ENCODE measurements at regions not wholly inside any gene's neighbourhood (a gene's known extent, or its start where the extent isn't known, plus 50 kb on each side); places are given as distances from the start of the nearest gene placed in this dataset.

DNA sequence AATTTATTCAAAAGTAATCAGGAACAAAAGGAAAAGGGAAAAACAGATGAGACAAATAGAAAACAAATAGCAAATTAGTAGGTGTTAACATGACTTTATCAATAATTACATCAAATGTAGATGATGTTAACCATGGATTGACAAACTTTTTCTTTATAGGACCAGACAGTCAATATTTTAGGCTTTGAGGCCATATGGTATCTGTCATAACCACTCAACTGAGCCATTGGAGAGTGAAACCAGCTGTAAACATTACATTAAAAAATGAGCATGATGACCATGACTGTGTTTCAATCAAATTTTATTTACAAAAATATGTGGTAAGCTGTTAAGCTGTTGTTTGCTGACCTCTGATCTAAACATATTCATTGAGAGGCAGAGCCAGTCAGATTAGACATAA lies 118.5 kb upstream of the NWD2 start:
- H3K27me3 Mint-ChIP-seq (ENCODE audit: low read depth in 3 of 3) = no peaks in the 10 kb centered on the region
- Histone ChIP-seq H3K4me3 (replicated peaks in 1 of 3; ENCODE audit: low read depth in 2 of 3, low read length in 3 of 3) (no peak overlapping the region), H4K20me1 (ENCODE audit: insufficient read depth, low read length) (no peaks in the 10 kb centered on the region), H2AFZ (ENCODE audit: insufficient read depth, low read depth, low read length, poor library complexity, severe bottlenecking) (no peak overlapping the region), H3K9ac (ENCODE audit: insufficient read depth, low read length, poor library complexity, severe bottlenecking) (no peak overlapping the region), H3K79me2 (ENCODE audit: insufficient read depth, low read length) (no peaks in the 10 kb centered on the region), H3K36me3 (replicated peaks in 1 of 2; ENCODE audit: control insufficient read depth in 1 of 2, insufficient read depth in 2 of 2, low read length in 2 of 2) (no peaks in the 10 kb centered on the region), H3K4me2 (replicated peaks; ENCODE audit: extremely low read depth, low read length, poor library complexity, severe bottlenecking) (no peak overlapping the region), H3K9me3 (replicated peaks in 1 of 2; ENCODE audit: control insufficient read depth in 1 of 2, insufficient read depth in 1 of 2, low read length in 2 of 2) (peaks cover 0 to 7% of the 10 kb centered on the region in 2 donors), H3K4me1 (ENCODE audit: control insufficient read depth in 1 of 2, insufficient read depth in 2 of 2, low read length in 2 of 2) (no peaks in the 10 kb centered on the region), H3K27me3 (ENCODE audit: control insufficient read depth in 2 of 2, insufficient read depth in 2 of 2, low read length in 2 of 2) (no peaks in the 10 kb centered on the region), H3K27ac (ENCODE audit: low read depth in 1 of 2, low read length in 2 of 2) (no peak overlapping the region)
- H3K4me3 Mint-ChIP-seq = no peak overlapping the region
- no peak for DNase-seq
- no peak overlapping the region for H3K27ac Mint-ChIP-seq
- peaks cover 0 to 8% (median 2%) of the 10 kb centered on the region in 7 donors for H3K9me3 Mint-ChIP-seq
- TF ChIP-seq CTCF (IDR thresholded peaks at IDR 0.05) = no peak
- no peaks in the 10 kb centered on the region for H3K36me3 Mint-ChIP-seq
- H3K4me1 Mint-ChIP-seq = no peaks in the 10 kb centered on the region
- intact Hi-C loops (cut with micrococcal nuclease) = no loop called here

- Histone ChIP-seq H3K4me1 (ENCODE audit: control insufficient read depth in 1 of 2, insufficient read depth in 2 of 2, low read length in 2 of 2) (no peaks in the 10 kb centered on the region), H3K27me3 (ENCODE audit: control insufficient read depth in 2 of 2, insufficient read depth in 2 of 2, low read length in 2 of 2) (no peaks in the 10 kb centered on the region), H3K79me2 (ENCODE audit: insufficient read depth, low read length) (no peaks in the 10 kb centered on the region), H3K36me3 (replicated peaks in 1 of 2; ENCODE audit: control insufficient read depth in 1 of 2, insufficient read depth in 2 of 2, low read length in 2 of 2) (no peaks in the 10 kb centered on the region), H4K20me1 (ENCODE audit: insufficient read depth, low read length) (no peaks in the 10 kb centered on the region), H2AFZ (ENCODE audit: insufficient read depth, low read depth, low read length, poor library complexity, severe bottlenecking) (no peak overlapping the region), H3K9ac (ENCODE audit: insufficient read depth, low read length, poor library complexity, severe bottlenecking) (no peak overlapping the region), H3K4me3 (replicated peaks in 1 of 3; ENCODE audit: low read depth in 2 of 3, low read length in 3 of 3) (no peak overlapping the region), H3K27ac (ENCODE audit: low read depth in 1 of 2, low read length in 2 of 2) (no peak overlapping the region), H3K4me2 (replicated peaks; ENCODE audit: extremely low read depth, low read length, poor library complexity, severe bottlenecking) (no peak overlapping the region), H3K9me3 (replicated peaks in 1 of 2; ENCODE audit: control insufficient read depth in 1 of 2, insufficient read depth in 1 of 2, low read length in 2 of 2) (no peaks in the 10 kb centered on the region)
- no CpG with 5 or more reads among the region's 2 CpGs for WGBS (ENCODE audit: insufficient coverage)
- no peak for TF ChIP-seq CTCF (IDR thresholded peaks at IDR 0.05)
- Mint-ChIP-seq H3K36me3 (no peaks in the 10 kb centered on the region), H3K27ac (no peak overlapping the region), H3K4me1 (no peaks in the 10 kb centered on the region), H3K4me3 (no peak overlapping the region), H3K9me3 (peaks cover 0 to 6% (median 0%) of the 10 kb centered on the region in 7 donors), H3K27me3 (ENCODE audit: low read depth in 3 of 3) (no peaks in the 10 kb centered on the region)
- intact Hi-C loops (cut with micrococcal nuclease) = no loop called here
- DNase-seq = no peak
These were observed 114.1 kb upstream of the NWD2 start for GRCh38 chr4:37130465-37130864.
